DMS53 treated with DMSO at 0.1 percent for 48 hours (cell line): ENCODE measurements at regions not wholly inside any gene's neighbourhood (a gene's known extent, or its start where the extent isn't known, plus 50 kb on each side); places are given as distances from the start of the nearest gene placed in this dataset.
"Not testable (repeated sequence)": the region's sequence is repeated elsewhere in the genome, so short reads cannot be mapped to it uniquely, and the experiment has no call there.

Experiments used
- DNase-seq: peaks from one replicate; lab custom pipeline; 2025; ENCODE audit not compliant: unreplicated experiment; lab: John Stamatoyannopoulos, UW

- no peak for DNase-seq
These were observed 191.0 kb downstream of the NDUFA10 start for GRCh38 chr2:239834143-239834542.

GRCh38 chr2:239833269-239834109 is 191.7 kb downstream of the NDUFA10 start:
- no peak for DNase-seq

DNA sequence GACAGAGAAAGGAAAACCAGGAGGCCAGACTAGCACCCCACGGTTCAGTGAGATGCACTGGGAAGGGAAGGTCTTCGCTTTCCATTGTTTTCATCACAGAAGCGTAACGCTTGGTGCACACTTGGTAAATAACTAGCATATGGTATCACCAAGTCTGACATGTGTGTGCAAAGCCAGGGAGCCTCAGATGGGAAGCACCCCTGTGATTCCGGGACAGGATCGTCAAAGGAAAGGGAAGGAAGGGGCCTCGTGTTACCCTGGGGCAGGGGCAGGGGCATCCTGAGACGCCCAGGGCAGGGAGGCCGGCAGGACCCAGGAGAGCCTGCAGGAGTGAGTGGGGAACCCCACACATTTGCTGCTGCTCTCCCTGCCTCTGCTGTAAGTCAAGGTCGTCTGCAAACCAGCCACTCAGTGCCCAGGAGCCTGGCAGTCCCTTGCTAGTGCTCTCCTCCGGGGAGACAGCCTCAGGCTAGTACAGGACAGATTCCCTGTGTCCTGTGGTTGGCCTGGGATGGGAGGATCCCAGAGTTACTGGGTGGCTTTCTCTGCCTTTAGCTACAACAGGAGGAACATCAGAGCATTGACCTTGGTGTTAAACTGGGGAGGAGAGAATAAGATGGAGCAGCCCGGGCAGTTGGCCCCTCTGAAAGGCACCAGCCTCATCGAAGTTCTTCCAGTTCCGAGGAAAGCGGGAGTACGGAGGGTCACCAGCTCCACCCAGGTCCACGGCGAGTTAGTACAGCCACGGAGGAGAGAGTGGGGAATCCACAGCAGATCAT is 192.5 kb downstream of the NDUFA10 start:
- no peak for DNase-seq

DNA sequence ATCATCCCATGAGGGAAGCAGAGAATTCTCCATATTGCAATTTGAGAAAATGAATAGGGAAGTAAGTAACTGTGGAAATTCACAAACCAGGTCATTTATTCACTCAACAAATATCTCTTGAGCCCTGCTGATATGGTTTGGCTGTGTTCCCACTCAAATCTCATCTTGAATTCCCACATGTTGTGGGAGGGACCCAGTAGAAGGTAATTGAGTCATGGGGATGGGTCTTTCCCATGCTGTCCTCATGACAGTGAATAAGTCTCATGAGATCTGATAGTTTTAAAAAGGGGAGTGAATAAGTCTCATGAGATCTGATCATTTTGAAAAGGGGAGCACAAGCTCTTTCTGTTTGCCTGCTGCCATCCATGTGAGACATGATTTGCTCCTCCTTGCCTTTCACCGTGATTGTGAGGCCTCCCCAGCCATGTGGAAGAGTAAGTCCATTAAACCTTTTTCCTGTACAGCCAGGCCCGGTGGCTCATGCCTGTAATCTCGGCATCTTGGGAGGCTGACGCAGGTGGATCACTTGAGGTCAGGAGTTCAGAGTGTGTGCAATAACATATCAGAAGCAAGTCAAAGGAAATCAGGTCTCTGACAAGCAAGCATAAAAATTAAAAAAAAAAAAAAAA is 193.2 kb downstream of the NDUFA10 start:
- DNase-seq, result no peak

DNA sequence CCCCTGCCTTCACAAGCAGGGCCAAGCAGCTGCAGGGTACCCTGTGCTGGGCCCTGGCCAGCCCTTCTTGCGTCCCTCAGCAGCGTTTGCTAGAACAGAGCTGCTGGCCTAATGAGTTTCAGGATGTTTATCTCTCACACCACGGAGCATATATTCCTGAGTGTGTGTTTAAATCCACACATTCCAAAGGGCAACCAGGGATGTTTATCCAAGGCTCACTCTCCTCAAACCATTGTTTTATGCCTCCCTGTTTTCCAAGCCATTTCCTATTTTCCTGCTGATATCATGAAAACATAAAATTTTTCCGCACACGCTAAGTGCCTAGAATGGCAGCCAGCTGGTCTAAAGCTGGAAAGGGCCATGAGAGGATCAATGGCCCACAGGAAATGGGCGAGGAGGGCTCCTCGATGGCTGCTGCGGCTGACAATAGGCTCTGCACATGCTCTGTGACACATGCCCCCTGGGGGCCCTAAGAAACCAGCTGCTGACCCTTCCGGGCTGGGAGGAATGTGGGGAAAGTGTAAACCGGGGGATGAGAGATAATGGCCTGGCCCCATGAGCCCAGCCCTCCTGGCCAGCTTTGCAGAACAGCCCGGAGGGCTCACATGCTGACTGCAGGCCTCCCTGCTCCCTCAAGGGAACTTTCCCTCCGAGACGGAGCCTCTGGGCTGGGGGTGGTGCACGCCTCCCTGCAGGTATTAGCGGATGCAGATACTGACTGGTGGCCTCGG is 194.0 kb downstream of the NDUFA10 start:
- DNase-seq, result no peak

GRCh38 chr2:239830121-239831000 is 194.8 kb downstream of the NDUFA10 start:
- DNase-seq, result no peak

GRCh38 chr2:239829326-239829725 is 195.8 kb downstream of the NDUFA10 start:
- DNase-seq, result no peak

GRCh38 chr2:239828973-239829275 is 196.2 kb downstream of the NDUFA10 start:
- DNase-seq, result not testable (repeated sequence)

DNA sequence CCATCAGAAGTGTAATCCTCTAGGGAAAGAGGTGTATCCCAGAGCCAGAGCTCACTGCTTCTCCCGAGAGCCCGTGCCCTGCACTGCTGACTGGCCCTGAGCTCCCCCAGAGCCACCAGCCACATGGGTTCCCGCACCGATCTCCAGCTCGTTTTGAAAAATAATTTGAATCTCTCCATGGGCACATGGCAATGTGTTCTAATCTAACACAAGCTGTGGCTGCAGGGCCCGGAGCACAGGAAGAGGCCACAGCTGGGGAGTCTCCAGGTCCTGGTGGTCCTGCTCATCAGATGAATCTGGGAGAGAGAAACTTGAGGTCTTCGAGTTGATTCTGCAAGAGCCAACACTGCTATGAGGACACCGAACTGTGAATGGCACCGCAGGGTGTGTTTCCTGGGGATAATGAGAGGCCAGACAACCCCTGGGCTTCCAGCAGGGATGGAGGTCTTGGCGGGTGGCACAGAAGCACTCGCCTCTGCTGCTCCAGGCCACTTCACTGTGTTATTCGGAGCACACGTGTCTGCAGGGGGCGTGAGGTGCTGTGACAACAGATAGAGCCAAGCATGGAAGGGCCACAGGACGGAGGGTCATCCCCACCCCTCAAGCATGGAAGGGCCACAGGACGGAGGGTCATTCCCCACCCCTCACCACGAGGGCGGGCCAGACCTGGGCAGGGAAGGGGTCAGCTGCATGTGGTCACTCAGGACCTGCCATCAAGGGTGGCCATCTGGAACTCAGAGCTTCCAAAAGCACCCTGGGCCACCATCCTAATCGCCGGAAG is 196.8 kb downstream of the NDUFA10 start:
- no peak for DNase-seq

GRCh38 chr2:239827523-239827890 is 197.6 kb downstream of the NDUFA10 start:
- DNase-seq, result no peak

DNA sequence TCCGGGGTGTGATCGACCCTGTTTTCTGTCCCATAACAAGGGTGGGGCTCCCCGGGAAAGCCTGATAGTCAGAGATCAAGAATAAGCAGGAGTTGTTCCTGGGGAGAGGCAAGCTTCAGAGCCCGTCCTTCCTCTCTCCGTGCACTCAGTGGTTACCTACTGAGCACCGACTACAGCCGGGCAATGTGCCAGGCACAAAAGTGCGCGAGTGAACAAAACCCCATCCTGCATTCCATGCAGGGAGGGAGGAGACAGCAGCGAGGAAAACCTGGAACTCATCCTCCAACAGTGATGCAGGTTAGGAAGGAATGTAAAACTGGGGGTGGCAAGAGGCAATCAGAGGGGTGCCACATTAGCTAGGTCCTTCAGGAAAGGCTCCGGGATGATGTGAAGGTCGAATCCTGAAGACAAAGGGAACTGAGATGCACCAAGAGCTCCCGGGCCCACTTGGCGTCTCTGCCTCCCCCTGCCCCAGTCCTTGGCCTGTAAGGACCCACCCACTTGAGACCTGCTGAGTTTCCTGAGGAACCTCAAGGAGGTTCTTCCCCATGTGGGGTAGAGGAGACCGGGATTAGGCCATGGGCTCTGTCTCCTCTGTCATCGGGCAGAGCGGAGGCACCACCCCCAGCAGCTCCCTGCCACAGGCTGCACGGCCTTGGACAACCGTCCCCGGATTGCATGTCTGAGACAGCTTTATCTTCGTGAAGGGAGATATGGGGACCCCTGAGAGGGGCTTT is 198.2 kb downstream of the NDUFA10 start:
- DNase-seq, result no peak

DNA sequence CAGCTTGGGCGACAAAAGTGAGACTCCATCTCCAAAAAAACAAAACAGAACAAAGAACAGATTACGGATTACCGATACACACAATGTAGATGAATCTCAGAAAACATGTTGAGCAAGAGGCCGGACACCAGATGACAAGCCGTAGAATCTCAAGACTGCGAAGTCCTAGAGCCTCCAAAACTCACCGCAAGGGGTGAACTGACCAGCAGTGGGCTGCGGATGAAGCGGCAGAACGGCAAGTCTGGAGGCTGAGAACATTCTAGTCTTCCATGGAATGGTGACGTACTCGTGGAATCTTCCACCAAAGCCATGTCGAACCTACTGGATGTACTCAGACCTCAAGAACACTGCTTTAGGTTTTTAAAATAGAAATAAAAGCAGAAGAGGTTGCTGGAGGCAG is 198.8 kb downstream of the NDUFA10 start:
- DNase-seq, result no peak

DNA sequence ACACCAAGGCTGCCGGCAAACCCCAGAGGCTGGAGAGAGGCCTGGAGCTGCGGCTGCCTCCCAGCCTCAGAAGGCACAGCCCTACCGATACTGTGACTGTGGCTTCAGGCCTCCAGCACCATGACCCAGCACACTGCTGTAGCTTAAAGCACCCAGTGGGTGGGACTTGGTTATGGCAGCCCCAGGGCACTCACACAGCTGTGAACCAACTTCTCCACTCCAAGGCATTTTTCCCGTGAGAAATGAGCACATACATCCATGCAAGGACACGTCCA is 199.5 kb downstream of the NDUFA10 start:
- no peak for DNase-seq

GRCh38 chr2:239824866-239825704 is 200.1 kb downstream of the NDUFA10 start:
- DNase-seq, result no peak

- DNase-seq, result no peak
These were observed 201.0 kb downstream of the NDUFA10 start for GRCh38 chr2:239824046-239824694.

DNA sequence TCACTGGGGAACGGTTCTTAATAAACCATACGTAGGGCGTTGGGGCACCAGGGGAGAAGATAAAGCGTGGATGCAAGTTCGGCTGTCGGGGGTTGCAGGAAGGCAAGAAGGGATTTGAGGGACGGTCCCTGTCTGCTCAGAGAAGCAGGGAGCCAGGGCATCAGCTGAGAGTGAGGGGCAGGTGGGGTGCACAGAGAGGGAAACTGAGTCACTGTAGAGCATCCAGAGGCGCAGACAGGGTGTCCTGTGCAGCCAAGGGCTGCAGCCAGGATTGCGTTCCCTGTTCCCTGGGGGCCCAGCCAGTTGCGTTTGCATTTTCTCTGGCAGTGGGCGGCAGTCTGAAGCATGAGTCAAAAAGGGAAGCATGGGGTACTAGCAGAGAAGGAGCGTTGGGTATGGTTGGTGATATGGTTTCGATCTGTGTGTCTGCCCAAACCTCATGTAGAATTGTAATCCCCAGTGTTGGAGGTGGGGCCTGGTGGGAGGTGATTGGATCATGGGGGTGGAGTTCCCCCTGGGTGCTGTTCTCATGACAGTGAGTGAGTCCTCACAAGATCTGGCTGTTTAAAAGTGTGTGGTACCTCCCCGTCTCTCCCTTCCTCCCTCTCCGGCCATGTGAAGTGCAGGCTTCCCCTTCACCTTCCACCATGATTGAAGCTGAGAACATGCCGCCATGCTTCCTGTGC is 202.9 kb downstream of the NDUFA10 start:
- no peak for DNase-seq

DNA sequence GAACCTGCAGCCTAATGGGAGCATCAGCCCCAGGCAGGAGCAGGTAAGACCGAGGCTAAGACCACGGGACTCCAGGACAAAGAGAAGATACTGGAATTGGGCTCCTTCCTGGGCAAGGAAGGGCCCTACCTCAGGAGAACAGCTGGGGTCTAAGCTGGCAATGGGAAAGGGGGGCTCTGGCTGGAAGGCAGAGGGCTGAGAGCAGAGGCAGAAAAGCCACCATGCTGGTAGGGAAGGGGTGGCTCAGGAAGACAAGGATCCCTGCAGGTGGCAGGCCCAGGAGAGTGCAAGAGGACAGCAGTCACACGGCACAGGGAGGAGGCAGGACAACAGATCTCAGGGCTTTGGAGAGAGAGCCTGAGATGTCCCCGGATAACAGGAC is 203.5 kb downstream of the NDUFA10 start:
- no peak for DNase-seq
